Activated CD4-positive, alpha-beta T cell treated with anti-CD3 and anti-CD28 coated beads for 1 hour (primary cell): ENCODE measurements at regions not wholly inside any gene's neighbourhood (a gene's known extent, or its start where the extent isn't known, plus 50 kb on each side); places are given as distances from the start of the nearest gene placed in this dataset.

Source experiments
- DNase-seq: peaks from one replicate; pipeline ENCODE4 v3.0.0-alpha.2; 2020

DNA sequence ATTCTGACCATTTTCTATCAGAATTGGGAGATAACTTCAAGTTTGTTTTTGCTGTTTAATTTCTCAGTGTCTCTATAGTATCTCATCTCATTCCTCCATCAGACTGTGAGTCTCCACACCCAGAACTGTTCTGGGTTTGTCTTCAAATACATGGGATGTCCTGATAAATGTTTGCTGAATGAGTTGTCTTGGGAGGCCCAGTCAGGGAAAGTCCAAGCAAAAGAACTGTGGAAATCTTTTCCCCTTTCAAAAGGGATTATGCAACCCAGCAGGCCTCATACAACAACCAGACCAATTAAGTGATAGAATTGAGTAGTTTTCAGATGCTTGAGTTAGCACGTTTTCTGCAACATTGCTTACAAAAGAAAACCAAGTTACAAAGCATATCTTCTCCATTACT lies 324.4 kb downstream of the BRINP1 start:
- no peak for DNase-seq

- DNase-seq: no peak
Measured at GRCh38 chr9:119047513-119048307, 321.5 kb downstream of the BRINP1 start.

DNA sequence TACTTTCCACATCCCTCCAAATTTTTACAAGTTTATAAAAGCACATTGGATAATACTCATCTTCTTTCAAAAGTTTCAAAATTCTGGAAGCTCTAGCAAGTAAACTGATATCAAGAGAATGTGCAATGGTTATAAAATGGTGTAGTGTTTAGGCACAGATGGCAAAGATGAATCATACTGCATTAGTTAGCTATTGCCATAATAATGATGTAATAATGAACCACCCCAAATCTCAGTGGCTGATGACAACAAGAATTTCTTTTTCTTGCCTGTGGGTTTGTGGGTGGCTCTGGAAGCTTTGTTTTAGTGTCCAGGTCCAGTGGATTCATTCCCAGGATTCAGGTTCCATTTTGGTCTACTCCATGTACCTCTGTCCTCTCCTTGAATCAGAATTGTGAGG lies 319.0 kb downstream of the BRINP1 start:
- no peak for DNase-seq

DNA sequence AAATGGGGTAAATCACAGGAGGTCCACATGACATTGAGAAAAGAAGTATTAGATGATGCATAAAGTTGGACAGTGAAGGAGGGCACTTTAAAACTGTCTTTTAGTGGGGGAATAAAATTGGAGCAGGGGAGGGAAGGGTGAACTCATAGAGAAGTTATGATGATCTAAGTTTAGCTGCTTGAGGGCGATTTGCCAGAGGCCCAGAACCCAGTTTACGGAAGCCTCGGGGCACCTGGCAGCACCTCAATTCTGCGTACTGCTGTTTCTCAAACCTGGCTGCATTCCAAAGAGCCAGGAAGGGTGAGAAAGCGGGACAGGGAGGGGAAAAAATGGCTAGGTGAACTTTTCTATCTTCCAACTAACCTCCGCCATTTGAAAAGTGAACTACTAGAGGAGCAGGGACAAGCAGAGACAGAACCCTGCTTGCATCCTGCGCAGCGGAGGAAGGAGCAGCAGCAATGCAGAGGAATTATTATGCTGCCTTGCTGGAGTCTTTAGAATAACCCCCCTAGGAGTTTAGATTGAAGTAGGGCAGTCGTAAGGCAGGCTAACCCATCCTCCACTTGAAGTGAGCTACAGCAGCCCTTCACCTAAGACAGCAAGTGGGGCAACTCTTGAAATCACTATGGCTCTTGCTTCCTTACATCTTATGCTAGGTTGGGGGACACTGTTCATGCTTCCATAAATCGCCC lies 316.8 kb downstream of the BRINP1 start:
- DNase-seq: no peak

GRCh38 chr9:119053070-119053469 lies 316.2 kb downstream of the BRINP1 start:
- no peak for DNase-seq

DNA sequence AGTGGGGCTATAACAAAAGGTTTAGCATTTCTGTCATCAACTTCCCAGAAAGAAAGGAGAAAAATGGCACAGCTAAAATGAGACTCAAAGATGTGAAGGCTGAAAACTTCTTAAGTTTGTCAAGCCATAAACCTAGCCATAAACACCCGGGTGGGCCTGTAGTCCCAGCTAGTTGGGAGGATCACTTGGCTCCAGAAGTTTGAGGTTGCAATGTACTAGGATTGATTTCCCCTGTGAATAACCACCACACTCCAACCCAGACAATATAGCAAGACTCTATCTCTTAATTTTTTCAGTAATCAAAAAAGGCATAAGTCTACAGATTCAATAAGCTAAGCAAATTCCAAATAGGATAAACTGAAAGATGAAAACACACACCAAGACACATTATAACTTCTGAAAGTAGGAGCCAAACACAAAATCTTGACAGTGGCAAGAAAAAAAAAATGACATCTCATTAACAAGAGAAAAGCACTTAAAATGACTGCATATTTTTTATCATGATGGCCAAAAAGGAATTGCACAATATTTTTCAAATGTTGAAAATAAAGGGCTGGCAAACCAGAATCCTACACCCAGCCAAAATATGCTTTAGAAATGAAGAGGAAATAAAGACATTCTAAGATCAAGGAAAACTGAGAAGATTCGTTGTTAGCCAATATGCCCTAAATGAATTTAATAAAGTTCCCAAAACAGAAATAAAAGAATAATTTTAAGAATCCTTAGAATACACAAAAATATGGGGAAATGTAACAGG lies 308.4 kb downstream of the BRINP1 start:
- DNase-seq: no peak

DNA sequence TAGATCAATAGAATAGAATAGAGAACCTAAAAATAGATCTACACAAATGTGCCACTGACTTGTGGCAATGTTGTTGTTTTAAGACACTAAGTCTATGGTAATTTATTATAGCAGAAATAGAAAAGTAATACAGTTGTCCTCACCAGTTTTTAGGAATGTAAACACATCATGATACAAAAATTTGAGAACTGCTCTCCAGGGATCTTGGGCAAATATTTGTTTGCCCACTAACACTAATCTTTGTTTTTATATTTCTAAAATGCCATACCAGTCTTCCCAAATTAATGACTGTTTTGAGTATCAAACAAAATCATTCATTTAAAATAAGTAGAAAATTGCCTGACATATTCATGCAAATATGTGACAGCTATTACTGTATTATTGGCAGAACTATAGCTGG lies 297.6 kb downstream of the BRINP1 start:
- no peak for DNase-seq

DNA sequence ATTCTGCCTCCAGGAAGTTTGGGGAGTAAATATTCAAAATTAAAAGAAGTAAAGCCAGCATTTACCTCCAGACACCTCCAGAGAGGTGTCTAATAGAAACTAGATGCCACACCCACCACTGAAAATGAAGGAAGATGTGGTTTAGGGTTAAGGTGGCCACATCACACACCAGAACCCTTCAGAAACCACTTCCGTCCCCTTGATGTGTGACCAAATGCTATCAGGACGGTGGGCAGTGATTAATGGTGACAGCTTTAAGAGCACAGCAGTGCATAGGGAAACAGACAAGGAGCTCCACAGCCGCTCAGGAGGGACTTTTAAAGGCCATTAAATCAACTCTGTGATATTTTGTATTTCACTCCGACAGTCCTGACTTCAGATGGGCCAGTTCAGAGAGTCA lies 295.2 kb downstream of the BRINP1 start:
- DNase-seq: no peak

- no peak for DNase-seq
Measured at GRCh38 chr9:119078015-119078414, 291.2 kb downstream of the BRINP1 start.

GRCh38 chr9:119083673-119084072 lies 285.6 kb downstream of the BRINP1 start:
- DNase-seq: no peak

GRCh38 chr9:119086590-119086989 lies 282.6 kb downstream of the BRINP1 start:
- no peak for DNase-seq

DNA sequence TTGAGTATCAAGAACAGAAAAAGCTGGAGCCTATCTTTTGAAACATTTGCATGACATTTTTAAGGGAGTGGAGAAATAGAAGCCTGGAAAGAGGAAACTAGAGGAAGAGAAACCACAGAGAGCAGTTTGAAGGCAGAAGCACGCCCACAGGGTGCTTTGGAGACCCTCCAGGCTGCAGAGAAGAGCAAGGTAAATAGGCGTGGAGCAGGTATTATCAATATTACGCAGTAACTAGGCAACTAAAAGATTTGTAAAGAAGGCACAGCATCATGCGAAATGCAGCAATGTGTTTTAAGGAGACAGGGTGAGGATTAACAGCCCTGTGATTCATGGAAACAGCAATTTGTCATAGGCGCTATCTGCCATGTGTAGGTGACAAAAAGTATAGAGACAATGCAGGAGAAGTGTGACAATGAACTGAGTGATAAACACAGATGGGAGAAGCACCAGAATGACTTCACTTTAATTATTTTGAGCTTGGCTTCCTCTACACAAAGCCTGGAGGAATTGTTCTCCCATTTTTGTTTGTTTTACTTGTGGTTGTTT lies 281.2 kb downstream of the BRINP1 start:
- DNase-seq: no peak

DNA sequence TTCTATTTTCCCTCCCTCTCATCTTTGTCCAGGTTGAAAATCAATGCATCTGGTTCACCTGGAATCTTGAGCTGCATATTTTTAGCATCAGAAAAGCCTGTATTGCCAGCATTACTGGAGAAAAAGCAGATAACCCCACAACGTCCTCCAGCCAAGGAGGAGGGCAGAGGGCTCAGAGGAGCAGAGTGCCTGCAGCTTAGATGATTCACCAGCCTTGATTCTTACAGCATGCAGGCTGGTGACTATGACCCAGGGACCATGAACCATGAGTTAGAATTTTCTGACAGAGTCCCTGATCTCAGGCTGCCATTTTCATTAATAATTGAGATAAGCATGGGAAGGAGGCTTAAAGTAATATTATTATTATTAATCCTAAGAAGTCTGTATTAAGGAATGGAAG lies 278.2 kb downstream of the BRINP1 start:
- DNase-seq: no peak

GRCh38 chr9:119092125-119092524 lies 277.1 kb downstream of the BRINP1 start:
- no peak for DNase-seq

GRCh38 chr9:119094086-119094485 lies 275.1 kb downstream of the BRINP1 start:
- no peak for DNase-seq

DNA sequence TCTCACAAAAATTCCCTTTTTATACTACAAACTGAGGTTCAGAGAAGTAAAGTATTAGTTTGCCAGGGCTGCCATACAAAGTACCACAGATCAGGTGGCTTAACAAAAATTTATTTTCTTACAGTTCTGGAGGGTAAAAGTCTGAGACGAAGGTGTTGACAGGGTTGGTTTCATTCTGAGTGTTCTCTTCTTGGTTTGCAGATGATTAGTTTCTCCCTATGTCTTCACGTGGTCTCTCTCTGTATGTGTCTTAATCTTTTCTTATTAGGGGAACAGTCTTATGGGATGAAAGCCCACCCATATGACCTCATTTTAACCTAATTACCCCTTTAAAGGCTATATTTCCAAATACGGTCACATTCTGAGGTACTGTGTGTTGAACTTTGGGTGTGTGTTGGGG lies 274.2 kb downstream of the BRINP1 start:
- no peak for DNase-seq

DNA sequence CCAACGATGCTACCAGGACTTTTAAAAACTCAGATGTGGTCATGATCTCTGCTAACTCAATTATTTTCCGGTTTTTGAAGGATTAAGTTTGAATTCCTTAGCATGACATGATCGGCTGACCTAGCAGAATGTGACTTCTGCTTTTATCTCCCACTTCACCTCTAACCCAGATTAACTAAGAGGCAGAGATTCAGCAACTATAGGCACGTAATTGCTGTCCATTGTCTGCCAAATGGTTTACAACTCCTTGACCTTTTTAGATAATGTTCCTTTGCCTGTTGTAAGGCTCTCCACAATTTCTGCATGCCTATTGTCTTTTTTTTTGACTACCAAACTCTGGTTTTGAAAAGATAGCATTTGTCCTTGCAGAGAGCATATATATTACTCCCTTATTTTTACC lies 268.2 kb downstream of the BRINP1 start:
- no peak for DNase-seq

DNA sequence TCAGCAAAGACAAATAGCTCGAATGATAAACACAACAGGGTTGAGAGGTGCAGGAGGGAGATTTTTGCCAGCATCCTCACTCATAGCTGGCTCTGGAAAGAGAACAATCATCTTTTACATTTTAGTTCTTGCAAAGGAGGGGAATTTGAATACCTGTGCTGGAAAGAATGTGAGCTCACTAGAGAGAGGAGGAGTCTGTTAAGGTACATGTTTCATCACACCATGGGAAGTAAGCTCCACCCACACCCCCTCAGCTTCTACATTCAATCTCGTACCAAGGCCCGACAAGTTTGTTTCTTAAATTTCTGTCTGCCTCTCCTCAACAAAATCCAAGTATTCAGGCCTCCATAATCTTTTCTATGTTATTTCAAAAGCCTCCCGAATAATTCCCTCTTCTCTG lies 254.6 kb downstream of the BRINP1 start:
- no peak for DNase-seq
